K562 (cell line): ENCODE measurements at regions not wholly inside any gene's neighbourhood (a gene's known extent, or its start where the extent isn't known, plus 50 kb on each side); places are given as distances from the start of the nearest gene placed in this dataset.

Experiments used
- ATAC-seq: fragments of 200-7000 bp; cut with Tn5 transposase; 3 replicates; pipeline ENCODE4 v1.9.1; 2020; ENCODE audit warnings: moderate library complexity
- BruUV-seq: library from RNA; stranded (reverse); fragments of 400-500 nt; replicated peaks from 2 replicates; lab custom pipeline; 2021; lab: Mats Ljungman, UMichigan
- CTCF ChIA-PET: fragments of 300-600 bp; formaldehyde crosslinking; extraction: SDS; loops from one replicate; lab custom pipeline; 2021; ENCODE audit warnings: low intra/inter-chr PET ratio; lab: Yijun Ruan, JAX
- POLR2A ChIA-PET: fragments of 300-600, 350-650 bp; sonication (Branson Sonifier 250); formaldehyde crosslinking; extraction: SDS; loops from one replicate; lab custom pipeline; 2021; ENCODE audit warnings: antibody characterized with exemption, inconsistent platforms; lab: Yijun Ruan, JAX
- DNase-seq, 4 experiments: peaks; one replicate each; pipeline versions ENCODE4 v3.0.0 to v3.0.0-alpha.2; 2011 to 2018; ENCODE audit warnings: low spot score in 3 of 4, mixed read lengths in 3 of 4; ENCODE audit errors: extremely low read depth in 1 of 4
- FAIRE-seq: peaks from 2 replicates; lab custom pipeline; 2011; peaks lifted over from hg19 to GRCh38; lab: Jason Lieb, UNC
- H2AFZ ChIP-seq: 2 replicates; pipeline ENCODE4 v1.6.0; 2011; ENCODE audit warnings: low read depth, low read length, control low read depth, inconsistent platforms
- H3K27ac ChIP-seq: fragments of 200-600 bp; 3 replicates; pipeline ENCODE4 v1.8.0; 2011; ENCODE audit warnings: low read depth, mild to moderate bottlenecking, control low read depth, inconsistent platforms, low read length, moderate library complexity, mixed read lengths; ENCODE audit errors: extremely low read depth
- H3K27me3 ChIP-seq, 2 experiments: fragments of 300-600 bp in 1 of 2; 2 replicates in 1 of 2; 3 replicates in 1 of 2; pipeline versions ENCODE4 v1.6.0 to v1.8.0; 2011; ENCODE audit warnings: inconsistent platforms in 2 of 2, low read length in 2 of 2, mild to moderate bottlenecking in 1 of 2, mixed read lengths in 1 of 2, moderate library complexity in 1 of 2; ENCODE audit not compliant: control insufficient read depth in 2 of 2, insufficient read depth in 2 of 2
- H3K36me3 ChIP-seq: fragments of 300-600 bp; 3 replicates; pipeline ENCODE4 v1.8.0; 2011; ENCODE audit warnings: mild to moderate bottlenecking, low read length, inconsistent platforms; ENCODE audit not compliant: control insufficient read depth, insufficient read depth
- H3K4me1 ChIP-seq, 2 experiments: fragments of 200-600 bp in 1 of 2; replicated peaks in 1 of 2; 2 replicates in 1 of 2; 3 replicates in 1 of 2; pipeline versions ENCODE4 v1.5.1 to v1.8.0; 2011; ENCODE audit warnings: inconsistent platforms in 2 of 2, low read length in 2 of 2, mild to moderate bottlenecking in 1 of 2, mixed read lengths in 1 of 2, moderate library complexity in 1 of 2; ENCODE audit not compliant: control insufficient read depth in 2 of 2, insufficient read depth in 2 of 2
- H3K4me2 ChIP-seq: 2 replicates; pipeline ENCODE4 v1.6.1; 2011; ENCODE audit warnings: low read length, control low read depth, inconsistent platforms, mixed read lengths; ENCODE audit not compliant: insufficient read depth
- H3K4me3 ChIP-seq: fragments of 200-600 bp; sonication (generic), shearing (Covaris generic); 2 replicates; pipeline ENCODE4 v1.5.1; 2016; ENCODE audit warnings: control low read depth, inconsistent platforms
- H3K79me2 ChIP-seq: fragments of 200-600 bp; 3 replicates; pipeline ENCODE4 v1.8.0; 2011; ENCODE audit warnings: low read length, inconsistent platforms; ENCODE audit not compliant: control insufficient read depth, insufficient read depth
- H3K9ac ChIP-seq, 2 experiments: 2 replicates each; pipeline versions ENCODE4 v1.6.0 to v1.6.1; 2011; ENCODE audit warnings: low read depth in 2 of 2, low read length in 2 of 2, control low read depth in 1 of 2, inconsistent platforms in 1 of 2, mild to moderate bottlenecking in 1 of 2, mixed read lengths in 1 of 2; ENCODE audit not compliant: insufficient read depth in 1 of 2
- H3K9me1 ChIP-seq: one replicate; pipeline ENCODE4 v1.6.0; 2011; ENCODE audit warnings: inconsistent platforms, mild to moderate bottlenecking, low read length, moderate library complexity; ENCODE audit not compliant: control insufficient read depth, insufficient read depth
- H3K9me3 ChIP-seq: replicated peaks from 2 replicates; pipeline ENCODE4 v1.5.1; 2011; ENCODE audit warnings: low read depth, low read length, inconsistent platforms; ENCODE audit not compliant: control insufficient read depth, insufficient read depth
- H4K20me1 ChIP-seq: replicated peaks from 2 replicates; pipeline ENCODE4 v1.6.1; 2011; ENCODE audit warnings: low read length, inconsistent platforms, mixed read lengths; ENCODE audit not compliant: control insufficient read depth, insufficient read depth
- BCLAF1 ChIP-seq, 2 experiments: fragments of 450-650 bp in 1 of 2; IDR thresholded peaks; 2 replicates each; pipeline ENCODE4 v1.6.1; 2011 to 2017; ENCODE audit warnings: low read depth in 2 of 2, antibody characterized with exemption in 1 of 2, borderline replicate concordance in 1 of 2, low read length in 1 of 2, mild to moderate bottlenecking in 1 of 2, mixed read lengths in 1 of 2; ENCODE audit not compliant: control insufficient read depth in 1 of 2
- CCNT2 ChIP-seq: IDR thresholded peaks from 2 replicates; pipeline ENCODE4 v1.6.1; 2011; ENCODE audit warnings: borderline replicate concordance, low read depth, mild to moderate bottlenecking, moderate library complexity, mixed read lengths, low read length; ENCODE audit not compliant: insufficient read length; ENCODE audit errors: extremely low read depth
- GABPB2 ChIP-seq: fragments of 250-450 bp; sonication (Bioruptor Pico); conservative IDR thresholded peaks from 2 replicates; pipeline ENCODE4 v1.5.1; 2021; ENCODE audit warnings: mild to moderate bottlenecking
- GATA2 ChIP-seq: sonication (generic); formaldehyde crosslinking; IDR thresholded peaks from 2 replicates; pipeline ENCODE4 v1.4.0; 2020; ENCODE audit warnings: mild to moderate bottlenecking, missing genetic modification reagents
- GATAD2A ChIP-seq: fragments of 450-650 bp; IDR thresholded peaks from 2 replicates; pipeline ENCODE4 v1.6.1; 2017
- KLF10 ChIP-seq: fragments of 250-450 bp; sonication (Bioruptor Pico); IDR thresholded peaks from 2 replicates; pipeline ENCODE4 v1.6.1; 2021; ENCODE audit warnings: matching md5 sums
- NR2C2 ChIP-seq, 2 experiments: fragments of 200-800 bp in 1 of 2; sonication (Bioruptor generic) in 1 of 2; sonication (generic) in 1 of 2; formaldehyde crosslinking in 1 of 2; IDR thresholded peaks; 2 replicates each; pipeline versions ENCODE4 v1.6.1 to v1.8.0; 2016 to 2022; ENCODE audit warnings: mild to moderate bottlenecking in 1 of 2, missing compliant biosample characterization in 1 of 2, missing genetic modification characterization in 1 of 2, missing genetic modification reagents in 1 of 2
- POLR3A ChIP-seq: IDR thresholded peaks from 2 replicates; pipeline ENCODE4 v1.6.1; 2011; ENCODE audit warnings: borderline replicate concordance, mild to moderate bottlenecking, moderate library complexity; ENCODE audit not compliant: insufficient read length, insufficient read depth; ENCODE audit errors: extremely low read depth
- PRDM10 ChIP-seq: fragments of 450-650 bp; IDR thresholded peaks from 2 replicates; pipeline ENCODE4 v1.6.1; 2018; ENCODE audit not compliant: partially characterized antibody
- RBM17 ChIP-seq: fragments of 200-400 bp; formaldehyde crosslinking; IDR thresholded peaks from 2 replicates; pipeline ENCODE4 v1.6.1; 2017; ENCODE audit warnings: low read depth, mild to moderate bottlenecking, low read length, borderline replicate concordance
- ZNF639 ChIP-seq, 2 experiments: fragments of 200-800 bp in 1 of 2; sonication (Bioruptor generic) in 1 of 2; sonication (generic) in 1 of 2; formaldehyde crosslinking in 1 of 2; IDR thresholded peaks in 1 of 2; conservative IDR thresholded peaks in 1 of 2; 2 replicates each; pipeline versions ENCODE4 v1.5.0 to v1.6.1; 2016 to 2020; ENCODE audit warnings: missing compliant biosample characterization in 1 of 2, missing genetic modification characterization in 1 of 2, missing genetic modification reagents in 1 of 2
- WGBS: fragments of 100-300 bp; shearing (Covaris generic); methylation state at CpG from one replicate; pipeline ENCODE4 v1.1.6; 2016; ENCODE audit warnings: low coverage, mixed read lengths; ENCODE audit not compliant: insufficient coverage; ENCODE audit errors: missing lambda C conversion rate; 5-methylcytosine and 5-hydroxymethylcytosine counted together
- in situ Hi-C: fragments of 300-500 bp; cut with MboI; formaldehyde crosslinking; loops from 4 replicates; pipeline ENCODE4 v1.15.0; 2018; ENCODE audit warnings: inconsistent platforms, mixed read lengths
- intact Hi-C: fragments of 100-400 bp; cut with micrococcal nuclease; formaldehyde crosslinking; loops from 2 replicates; pipeline ENCODE4 v1.14.2; 2022

GRCh38 chr7:80078159-80078731, 56.4 kb upstream of the GNAI1 start (continued):
- no peak for TF ChIP-seq BCLAF1 (IDR thresholded peaks at IDR 0.05; ENCODE audit: borderline replicate concordance in 1 of 2, control insufficient read depth in 1 of 2, low read depth in 2 of 2, low read length in 1 of 2)

- DNase-seq (no peak), ATAC-seq (no peak), FAIRE-seq (no peak)
- intact Hi-C loops (no loop called here), in situ Hi-C loops (no loop called here)
- Histone ChIP-seq H3K4me2 (no peak overlapping the region), H3K36me3 (no peaks in the 10 kb centered on the region), H2AFZ (no peak overlapping the region), H4K20me1 (no peaks in the 10 kb centered on the region), H3K9ac (no peak overlapping the region), H3K27ac (no peak overlapping the region), H3K9me3 (no peaks in the 10 kb centered on the region), H3K27me3 (no peaks in the 10 kb centered on the region), H3K4me1 (no peaks in the 10 kb centered on the region), H3K9me1 (no peaks in the 10 kb centered on the region), H3K4me3 (no peak overlapping the region), H3K79me2 (no peaks in the 10 kb centered on the region)
- CTCF ChIA-PET = no interaction called here
- 0% methylated on average over 2 of the region's 2 CpGs for WGBS
- BruUV-seq = no TSS peak
- POLR2A ChIA-PET = no interaction called here
- TF ChIP-seq NR2C2 (CRISPR knock-in tag; IDR thresholded peaks at IDR 0.05) (no peak), NR2C2 (tag; IDR thresholded peaks at IDR 0.05) (no peak), CCNT2 (no peak), GATA2 (no peak), GABPB2 (no peak), RBM17 (no peak), GATAD2A (no peak), KLF10 (CRISPR knock-in tag) (no peak), POLR3A (no peak), PRDM10 (no peak), ZNF639 (CRISPR knock-in tag; conservative IDR thresholded peaks at IDR 0.05 in 1 of 2, IDR thresholded peaks at IDR 0.05 in 1 of 2) (no peak)
Measured at GRCh38 chr7:80070391-80070790, 64.2 kb upstream of the GNAI1 start.
